CD4-positive, alpha-beta memory T cell (primary cell): ENCODE measurements at regions not wholly inside any gene's neighbourhood (a gene's known extent, or its start where the extent isn't known, plus 50 kb on each side); places are given as distances from the start of the nearest gene placed in this dataset.

Experiments
- CTCF ChIA-PET: fragments of 350-600 bp; sonication (Branson Sonifier 250); formaldehyde crosslinking; loops from one replicate; lab custom pipeline; 2021; ENCODE audit warnings: inconsistent platforms; ENCODE audit not compliant: partially characterized antibody; lab: Charles Lee
- POLR2A ChIA-PET: fragments of 350-600 bp; sonication (Branson Sonifier 250); formaldehyde crosslinking; loops from one replicate; lab custom pipeline; 2021; ENCODE audit not compliant: partially characterized antibody; lab: Charles Lee
- DNase-seq, 5 donors: peaks; one replicate each; pipeline versions ENCODE4 v3.0.0 to v3.0.0-alpha.2; 2020 to 2022; ENCODE audit warnings: mixed read lengths in 1 of 5
- H3K27ac ChIP-seq: one replicate; pipeline ENCODE4 v1.7.0; 2013; ENCODE audit warnings: low read depth, low read length
- H3K27me3 ChIP-seq: 2 replicates; pipeline ENCODE4 v1.7.0; 2013; ENCODE audit warnings: mild to moderate bottlenecking, low read length, moderate library complexity; ENCODE audit not compliant: insufficient read depth
- H3K36me3 ChIP-seq: 2 replicates; pipeline ENCODE4 v1.7.0; 2013; ENCODE audit warnings: mild to moderate bottlenecking, low read length, moderate library complexity; ENCODE audit not compliant: insufficient read depth
- H3K4me1 ChIP-seq: 2 replicates; pipeline ENCODE4 v1.7.0; 2013; ENCODE audit warnings: mild to moderate bottlenecking, low read length, moderate library complexity; ENCODE audit not compliant: insufficient read depth
- H3K4me3 ChIP-seq, 2 donors: one replicate each; pipeline ENCODE4 v1.7.0; 2013; ENCODE audit warnings: low read length in 2 of 2, mild to moderate bottlenecking in 1 of 2
- H3K9me3 ChIP-seq, 2 donors: one replicate each; pipeline ENCODE4 v1.7.0; 2013; ENCODE audit warnings: low read length in 2 of 2, control low read depth in 1 of 2; ENCODE audit not compliant: control insufficient read depth in 1 of 2
- H3K27ac Mint-ChIP-seq, 7 donors: one replicate each; pipeline ENCODE4 v1.8.0; 2020 to 2021; ENCODE audit warnings: mixed read lengths in 7 of 7, mild to moderate bottlenecking in 6 of 7, inconsistent platforms in 3 of 7, moderate library complexity in 3 of 7
- H3K27me3 Mint-ChIP-seq, 2 donors: one replicate each; pipeline ENCODE4 v1.8.0; 2020 to 2021; ENCODE audit warnings: mixed read lengths in 2 of 2
- H3K36me3 Mint-ChIP-seq, 2 donors: one replicate each; pipeline ENCODE4 v1.8.0; 2020 to 2021; ENCODE audit warnings: mixed read lengths in 2 of 2, inconsistent platforms in 1 of 2, mild to moderate bottlenecking in 1 of 2
- H3K4me1 Mint-ChIP-seq, 4 donors: one replicate each; pipeline ENCODE4 v1.8.0; 2020 to 2021; ENCODE audit warnings: mixed read lengths in 4 of 4, mild to moderate bottlenecking in 1 of 4
- H3K4me3 Mint-ChIP-seq, 8 donors: one replicate each; pipeline ENCODE4 v1.8.0; 2020 to 2021; ENCODE audit warnings: mixed read lengths in 8 of 8, mild to moderate bottlenecking in 7 of 8, moderate library complexity in 6 of 8, inconsistent platforms in 3 of 8
- H3K9me3 Mint-ChIP-seq, 8 donors: one replicate each; pipeline ENCODE4 v1.8.0; 2020 to 2021; ENCODE audit warnings: mixed read lengths in 8 of 8, mild to moderate bottlenecking in 5 of 8, inconsistent platforms in 3 of 8, moderate library complexity in 1 of 8
- intact Hi-C: fragments of 100-400 bp; cut with micrococcal nuclease; formaldehyde crosslinking; loops from one replicate; pipeline ENCODE4 v1.15.1; 2023

DNA sequence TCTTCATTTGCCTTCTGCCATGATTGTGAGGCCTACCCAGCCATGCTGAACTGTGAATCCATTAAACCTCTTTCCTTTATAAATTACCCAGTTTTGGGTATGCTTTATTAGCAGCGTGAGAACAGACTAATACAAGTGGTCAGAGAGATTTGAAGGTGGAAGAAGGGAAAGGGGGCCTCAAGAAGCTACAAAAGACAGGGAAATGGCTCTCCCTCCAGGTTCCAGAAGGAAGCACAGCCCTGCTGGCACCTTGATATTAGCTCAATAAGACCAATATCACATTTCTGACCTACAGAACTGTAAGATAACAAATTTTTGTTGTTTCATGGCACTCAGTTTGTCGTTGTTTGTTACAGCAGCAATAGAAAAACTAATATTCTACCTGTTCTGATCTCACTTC is 536.5 kb upstream of the MARCKS start:
- Histone ChIP-seq H3K4me1 (no peaks in the 10 kb centered on the region), H3K27ac (no peak overlapping the region), H3K4me3 (no peak overlapping the region), H3K9me3 (no peaks in the 10 kb centered on the region), H3K27me3 (no peaks in the 10 kb centered on the region), H3K36me3 (no peaks in the 10 kb centered on the region)
- ChIA-PET CTCF (no interaction called here), POLR2A (no interaction called here)
- no peak for DNase-seq
- no peaks in the 10 kb centered on the region for H3K36me3 Mint-ChIP-seq
- H3K4me1 Mint-ChIP-seq, result no peaks in the 10 kb centered on the region
- H3K27me3 Mint-ChIP-seq, result no peaks in the 10 kb centered on the region
- intact Hi-C loops, result no loop called here
- H3K27ac Mint-ChIP-seq, result no peak overlapping the region
- H3K4me3 Mint-ChIP-seq, result no peak overlapping the region
- peaks cover 0 to 6% (median 2%) of the 10 kb centered on the region in 8 donors for H3K9me3 Mint-ChIP-seq

DNA sequence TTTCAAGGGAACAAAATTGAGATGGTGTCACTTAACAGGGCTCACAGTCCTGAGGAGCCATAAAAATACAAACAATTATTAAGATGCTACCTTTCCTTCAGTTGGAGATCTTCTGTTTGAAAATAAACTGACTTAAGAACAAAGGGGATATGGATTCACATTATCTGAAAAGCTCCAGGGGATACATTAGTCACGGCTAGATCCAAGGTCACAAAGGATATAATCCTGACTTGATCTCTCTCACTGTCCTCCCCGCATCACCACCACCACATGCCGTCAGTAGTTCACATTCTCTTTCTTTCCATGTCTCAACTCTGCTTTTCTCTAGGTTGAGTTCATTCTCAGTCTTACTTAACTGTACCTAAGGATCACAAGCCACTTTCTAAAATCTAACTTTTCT is 530.4 kb upstream of the MARCKS start:
- intact Hi-C loops, result no loop called here
- Histone ChIP-seq H3K27me3 (no peaks in the 10 kb centered on the region), H3K27ac (no peak overlapping the region), H3K4me1 (no peaks in the 10 kb centered on the region), H3K9me3 (no peaks in the 10 kb centered on the region), H3K36me3 (no peaks in the 10 kb centered on the region), H3K4me3 (no peak overlapping the region)
- no peaks in the 10 kb centered on the region for H3K36me3 Mint-ChIP-seq
- H3K4me1 Mint-ChIP-seq, result no peaks in the 10 kb centered on the region
- H3K27ac Mint-ChIP-seq, result no peak overlapping the region
- ChIA-PET CTCF (no interaction called here), POLR2A (no interaction called here)
- H3K4me3 Mint-ChIP-seq, result no peak overlapping the region
- H3K9me3 Mint-ChIP-seq, result peaks cover 0 to 6% (median 0%) of the 10 kb centered on the region in 8 donors
- H3K27me3 Mint-ChIP-seq, result no peaks in the 10 kb centered on the region
- DNase-seq, result no peak

DNA sequence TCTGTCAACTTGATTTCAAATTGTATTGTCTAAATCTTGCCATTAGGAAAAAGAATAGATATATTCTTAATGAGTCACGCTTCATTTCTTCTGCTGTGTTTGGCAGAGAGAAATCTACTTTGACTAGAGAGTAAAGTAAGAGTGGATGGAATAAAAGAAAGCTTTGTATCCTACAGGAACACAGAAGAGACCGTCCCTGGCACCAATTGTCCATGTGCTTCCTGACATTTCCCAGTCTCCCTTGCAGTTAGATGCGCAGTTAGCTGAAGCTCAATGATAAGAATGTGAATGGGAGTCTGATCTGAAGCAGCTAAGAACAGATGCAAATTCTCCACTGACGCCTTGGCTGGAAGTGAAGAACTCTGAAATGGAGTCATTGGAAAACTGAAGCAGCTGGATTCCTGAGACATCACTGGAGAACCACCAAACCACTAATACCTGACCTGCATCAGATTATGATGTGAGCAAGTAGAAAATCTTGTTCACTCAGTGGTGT is 528.2 kb upstream of the MARCKS start:
- Histone ChIP-seq H3K27me3 (no peaks in the 10 kb centered on the region), H3K4me1 (no peaks in the 10 kb centered on the region), H3K9me3 (no peaks in the 10 kb centered on the region), H3K36me3 (no peaks in the 10 kb centered on the region), H3K4me3 (no peak overlapping the region), H3K27ac (no peak overlapping the region)
- Mint-ChIP-seq H3K27me3 (no peaks in the 10 kb centered on the region), H3K36me3 (no peaks in the 10 kb centered on the region), H3K4me1 (no peaks in the 10 kb centered on the region), H3K4me3 (no peak overlapping the region), H3K27ac (no peak overlapping the region), H3K9me3 (peaks cover 0 to 4% (median 0%) of the 10 kb centered on the region in 8 donors)
- DNase-seq, result no peak
- intact Hi-C loops, result no loop called here
- CTCF ChIA-PET, result no interaction called here
- POLR2A ChIA-PET, result no interaction called here

DNA sequence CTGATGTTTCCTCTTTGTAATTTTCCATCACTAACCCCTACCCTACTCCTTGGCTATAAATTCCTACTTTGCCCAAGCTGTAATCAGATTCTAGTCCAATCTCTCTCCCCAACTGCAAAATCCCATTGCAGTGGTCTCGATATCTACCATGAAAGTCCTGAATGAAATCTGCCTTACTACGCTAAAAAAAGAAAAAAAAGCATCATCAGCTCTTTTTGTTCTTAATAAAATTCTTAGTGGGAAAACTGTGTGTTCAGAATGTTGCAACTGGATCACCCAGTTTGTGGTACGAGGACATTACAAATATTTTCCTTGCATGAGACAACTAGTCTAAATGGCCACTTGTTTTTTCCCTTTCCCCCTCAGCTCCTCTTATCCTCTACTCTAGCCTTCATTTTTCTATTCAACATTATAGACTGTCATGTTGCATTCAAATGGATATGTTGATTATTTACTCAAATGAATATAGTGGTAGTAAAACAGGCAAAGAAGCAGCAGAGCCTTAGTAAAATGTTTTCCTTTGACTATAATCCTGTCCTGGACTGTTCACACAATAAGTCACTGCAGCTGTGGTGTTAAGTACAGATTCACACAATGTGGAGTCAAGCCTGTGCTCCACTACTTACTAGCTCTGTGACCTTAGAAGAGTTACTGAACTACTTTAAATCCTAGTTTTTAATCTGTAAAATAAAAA is 527.1 kb upstream of the MARCKS start:
- intact Hi-C loops, result no loop called here

DNA sequence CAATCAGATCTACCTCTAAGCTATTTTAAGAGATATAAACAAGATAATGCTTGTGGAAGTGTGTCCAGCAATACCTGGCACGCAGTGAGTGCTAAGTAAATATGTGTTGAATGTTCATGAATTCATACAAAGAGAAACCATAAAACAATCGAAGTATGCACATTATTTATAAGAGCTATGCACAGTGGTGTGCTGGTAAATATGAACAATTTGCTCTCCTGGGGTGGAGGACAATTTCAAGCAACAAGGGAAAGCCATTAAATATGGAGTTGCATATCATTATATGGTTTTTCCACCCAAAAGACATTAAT is 526.6 kb upstream of the MARCKS start:
- Histone ChIP-seq H3K36me3 (no peaks in the 10 kb centered on the region), H3K4me3 (no peak overlapping the region), H3K9me3 (no peaks in the 10 kb centered on the region), H3K4me1 (no peaks in the 10 kb centered on the region), H3K27ac (no peak overlapping the region), H3K27me3 (no peaks in the 10 kb centered on the region)
- Mint-ChIP-seq H3K9me3 (peaks cover 0 to 4% (median 0%) of the 10 kb centered on the region in 8 donors), H3K27me3 (peaks cover 0 to 1% of the 10 kb centered on the region in 2 donors), H3K4me1 (no peaks in the 10 kb centered on the region), H3K4me3 (no peak overlapping the region), H3K36me3 (no peaks in the 10 kb centered on the region), H3K27ac (no peak overlapping the region)
- POLR2A ChIA-PET, result no interaction called here
- intact Hi-C loops, result no loop called here
- CTCF ChIA-PET, result no interaction called here
- DNase-seq, result no peak

More for the DNA sequence above, 527.1 kb upstream of the MARCKS start:
- H3K36me3 ChIP-seq, result no peaks in the 10 kb centered on the region
- H3K9me3 Mint-ChIP-seq, result peaks cover 0 to 4% (median 0%) of the 10 kb centered on the region in 8 donors
- H3K4me3 Mint-ChIP-seq, result no peak overlapping the region
- H3K27ac ChIP-seq, result no peak overlapping the region
- ChIA-PET CTCF (no interaction called here), POLR2A (no interaction called here)
- no peaks in the 10 kb centered on the region for H3K4me1 Mint-ChIP-seq
- H3K27me3 Mint-ChIP-seq, result no peaks in the 10 kb centered on the region
- no peaks in the 10 kb centered on the region for H3K9me3 ChIP-seq
- no peak overlapping the region for H3K4me3 ChIP-seq
- no peaks in the 10 kb centered on the region for H3K36me3 Mint-ChIP-seq
- no peak for DNase-seq
- no peaks in the 10 kb centered on the region for H3K4me1 ChIP-seq
- no peak overlapping the region for H3K27ac Mint-ChIP-seq
- H3K27me3 ChIP-seq, result no peaks in the 10 kb centered on the region

DNA sequence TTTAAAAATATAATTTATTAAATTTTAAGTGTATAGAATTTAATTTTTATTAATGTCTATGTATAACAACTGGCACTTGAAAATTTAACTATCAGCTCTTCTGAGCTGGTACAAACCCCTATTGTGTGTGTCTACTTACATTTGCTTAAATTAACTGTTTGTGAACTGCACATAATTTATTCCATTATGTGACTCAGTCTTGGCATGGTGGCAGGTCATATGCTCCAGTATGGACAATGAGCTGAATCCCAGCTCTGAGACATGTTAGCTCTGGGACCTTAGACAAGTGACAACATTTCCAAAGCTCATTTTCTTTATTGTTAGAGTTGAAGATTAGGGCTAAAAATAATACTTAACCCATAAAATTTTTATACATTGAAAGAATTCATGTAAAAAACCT is 526.1 kb upstream of the MARCKS start:
- H3K36me3 Mint-ChIP-seq, result no peaks in the 10 kb centered on the region
- no peak overlapping the region for H3K4me3 Mint-ChIP-seq
- no peaks in the 10 kb centered on the region for H3K4me1 Mint-ChIP-seq
- no peaks in the 10 kb centered on the region for H3K27me3 ChIP-seq
- no peaks in the 10 kb centered on the region for H3K36me3 ChIP-seq
- no peak overlapping the region for H3K27ac Mint-ChIP-seq
- intact Hi-C loops, result no loop called here
- no peaks in the 10 kb centered on the region for H3K4me1 ChIP-seq
- no peaks in the 10 kb centered on the region for H3K9me3 ChIP-seq
- H3K27me3 Mint-ChIP-seq, result peaks cover 0 to 1% of the 10 kb centered on the region in 2 donors
- ChIA-PET CTCF (no interaction called here), POLR2A (no interaction called here)
- no peak overlapping the region for H3K4me3 ChIP-seq
- H3K27ac ChIP-seq, result no peak overlapping the region
- no peak for DNase-seq
- H3K9me3 Mint-ChIP-seq, result peaks cover 0 to 4% (median 0%) of the 10 kb centered on the region in 8 donors

DNA sequence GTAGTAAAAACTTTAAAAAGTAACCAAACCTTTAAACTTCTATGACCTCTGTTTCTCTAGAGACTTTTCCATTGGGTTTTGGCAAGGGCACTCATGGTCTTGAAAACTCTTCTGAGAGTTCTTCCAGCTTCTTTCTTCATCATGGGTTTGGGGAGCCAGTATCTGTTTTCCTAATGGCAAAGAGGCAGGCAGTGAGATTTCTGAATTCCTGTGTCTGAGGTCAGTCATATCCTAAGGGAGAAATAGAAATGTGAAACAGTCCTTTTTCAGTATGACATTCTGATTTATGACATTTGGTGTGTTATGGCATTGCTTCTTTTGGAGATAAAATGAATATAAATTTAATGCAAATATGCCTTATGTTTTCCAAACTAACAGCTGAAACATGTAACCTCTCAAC is 518.5 kb upstream of the MARCKS start:
- Histone ChIP-seq H3K4me3 (no peak overlapping the region), H3K36me3 (no peaks in the 10 kb centered on the region), H3K4me1 (no peaks in the 10 kb centered on the region), H3K27ac (no peak overlapping the region), H3K27me3 (no peaks in the 10 kb centered on the region), H3K9me3 (no peaks in the 10 kb centered on the region)
- ChIA-PET CTCF (no interaction called here), POLR2A (no interaction called here)
- intact Hi-C loops, result no loop called here
- Mint-ChIP-seq H3K9me3 (peaks cover 0 to 3% (median 0%) of the 10 kb centered on the region in 8 donors), H3K27ac (no peak overlapping the region), H3K4me1 (no peaks in the 10 kb centered on the region), H3K4me3 (no peak overlapping the region), H3K27me3 (peaks cover 0 to 1% of the 10 kb centered on the region in 2 donors), H3K36me3 (no peaks in the 10 kb centered on the region)
- no peak for DNase-seq
